ENCODE measurements at regions not wholly inside any gene's neighbourhood (a gene's known extent, or its start where the extent isn't known, plus 50 kb on each side); places are given as distances from the start of the nearest gene placed in this dataset.

- TF ChIP-seq YY1 (IDR thresholded peaks at IDR 0.05; ENCODE audit: insufficient read depth, insufficient read length) (no peak), ZNF274 (IDR thresholded peaks at IDR 0.05; ENCODE audit: low read depth, low read length) (no peak)
Observed at GRCh38 chr4:7138223-7139166, 53.8 kb upstream of the SORCS2 start.

All from NT2/D1 (cell line).